ACC112 (cell line): ENCODE measurements at regions not wholly inside any gene's neighbourhood (a gene's known extent, or its start where the extent isn't known, plus 50 kb on each side); places are given as distances from the start of the nearest gene placed in this dataset.

Experiments used
- H2AFZ ChIP-seq: fragments of 200-600 bp; sonication (generic); one replicate; pipeline ENCODE4 v1.6.0; 2017; ENCODE audit warnings: antibody characterized with exemption, low read length; ENCODE audit not compliant: unreplicated experiment
- H3K27ac ChIP-seq: fragments of 200-600 bp; sonication (generic); 2 replicates; pipeline ENCODE4 v1.5.1; 2014; ENCODE audit warnings: low read depth, mild to moderate bottlenecking, antibody characterized with exemption, low read length, moderate library complexity
- H3K27me3 ChIP-seq: fragments of 200-600 bp; sonication (generic); 2 replicates; pipeline ENCODE4 v1.6.1; 2014; ENCODE audit warnings: mild to moderate bottlenecking, antibody characterized with exemption, low read length, moderate library complexity, mixed read lengths; ENCODE audit not compliant: insufficient read depth
- H3K36me3 ChIP-seq: fragments of 200-600 bp; sonication (generic); 2 replicates; pipeline ENCODE4 v1.6.1; 2016; ENCODE audit warnings: mild to moderate bottlenecking, antibody characterized with exemption, low read length, moderate library complexity, mixed read lengths; ENCODE audit not compliant: insufficient read depth
- H3K4me1 ChIP-seq: fragments of 200-600 bp; sonication (generic); one replicate; pipeline ENCODE4 v1.6.1; 2016; ENCODE audit warnings: low read length, mixed read lengths; ENCODE audit not compliant: insufficient read depth, unreplicated experiment, control insufficient read depth
- H3K4me3 ChIP-seq: fragments of 200-600 bp; sonication (generic); 2 replicates; pipeline ENCODE4 v1.5.1; 2014; ENCODE audit warnings: mild to moderate bottlenecking, low read depth, low read length
- H3K79me2 ChIP-seq: fragments of 200-600 bp; sonication (generic); one replicate; pipeline ENCODE4 v1.6.0; 2016; ENCODE audit warnings: low read length; ENCODE audit not compliant: control insufficient read depth, unreplicated experiment, insufficient read depth

DNA sequence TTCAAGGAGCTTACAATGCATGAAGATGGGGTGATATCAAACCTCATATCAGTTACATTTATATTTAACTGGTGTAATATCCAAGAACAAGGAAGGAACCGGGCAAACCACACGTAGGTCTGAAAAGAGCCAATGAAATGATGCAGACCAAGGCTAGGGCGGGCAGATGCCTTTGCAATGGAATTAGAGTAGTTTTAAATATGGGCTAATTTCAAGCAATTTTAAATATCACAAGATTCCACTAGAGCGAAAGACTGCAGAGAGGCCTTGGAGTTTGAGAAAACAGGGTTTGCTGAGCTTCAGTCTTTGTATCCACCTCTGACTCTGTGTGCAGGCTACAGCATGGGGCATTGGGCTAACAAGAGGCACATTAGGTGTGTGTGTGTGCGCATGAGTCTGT, 53.9 kb upstream of the ZNF536 start:
- Histone ChIP-seq H3K27me3 (no peaks in the 10 kb centered on the region), H3K36me3 (no peaks in the 10 kb centered on the region), H3K4me1 (no peaks in the 10 kb centered on the region), H2AFZ (no peak overlapping the region), H3K79me2 (no peaks in the 10 kb centered on the region), H3K27ac (no peak overlapping the region), H3K4me3 (no peak overlapping the region)

DNA sequence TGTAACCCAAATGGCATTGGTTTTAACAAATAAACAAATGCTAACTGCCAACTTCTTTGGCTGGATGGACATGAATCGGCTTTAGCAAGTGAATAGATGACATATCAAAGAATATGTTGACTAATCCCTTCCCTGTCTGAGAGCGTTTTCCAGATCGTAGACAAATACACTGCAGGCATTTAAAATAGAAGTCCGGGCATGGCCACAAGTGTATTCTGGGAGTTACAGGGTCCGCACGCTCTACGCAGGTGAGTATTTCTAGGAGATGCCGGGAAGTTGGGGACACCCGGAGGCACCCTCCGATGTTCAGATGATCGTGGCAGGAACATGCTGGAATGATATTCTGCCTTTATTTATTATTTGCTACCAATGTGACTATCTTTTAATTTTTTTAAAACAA, 53.2 kb upstream of the ZNF536 start:
- Histone ChIP-seq H3K27me3 (no peaks in the 10 kb centered on the region), H2AFZ (no peak overlapping the region), H3K27ac (no peak overlapping the region), H3K4me1 (no peaks in the 10 kb centered on the region), H3K4me3 (no peak overlapping the region), H3K79me2 (no peaks in the 10 kb centered on the region), H3K36me3 (no peaks in the 10 kb centered on the region)

DNA sequence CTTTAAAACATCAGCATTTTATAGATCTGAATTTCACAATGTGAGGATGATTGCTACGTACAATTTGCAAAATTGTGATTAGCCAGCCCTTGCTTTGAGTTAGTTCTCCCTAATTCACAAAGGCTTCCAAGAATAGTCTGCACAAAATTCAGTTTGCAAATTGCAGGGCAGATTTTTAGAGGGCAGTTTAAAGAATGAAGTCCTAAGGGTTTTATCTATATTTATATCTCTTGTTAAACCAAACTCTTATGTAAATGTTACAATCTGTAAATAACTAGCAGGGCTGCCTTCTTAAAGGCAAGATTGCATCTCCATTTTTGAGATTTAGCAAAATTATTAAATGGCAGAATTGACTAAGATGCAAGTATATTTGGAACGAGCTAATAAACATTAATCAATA, 52.8 kb upstream of the ZNF536 start:
- Histone ChIP-seq H3K36me3 (no peaks in the 10 kb centered on the region), H3K4me3 (no peak overlapping the region), H3K4me1 (no peaks in the 10 kb centered on the region), H2AFZ (no peak overlapping the region), H3K79me2 (no peaks in the 10 kb centered on the region), H3K27ac (no peak overlapping the region), H3K27me3 (no peaks in the 10 kb centered on the region)

DNA sequence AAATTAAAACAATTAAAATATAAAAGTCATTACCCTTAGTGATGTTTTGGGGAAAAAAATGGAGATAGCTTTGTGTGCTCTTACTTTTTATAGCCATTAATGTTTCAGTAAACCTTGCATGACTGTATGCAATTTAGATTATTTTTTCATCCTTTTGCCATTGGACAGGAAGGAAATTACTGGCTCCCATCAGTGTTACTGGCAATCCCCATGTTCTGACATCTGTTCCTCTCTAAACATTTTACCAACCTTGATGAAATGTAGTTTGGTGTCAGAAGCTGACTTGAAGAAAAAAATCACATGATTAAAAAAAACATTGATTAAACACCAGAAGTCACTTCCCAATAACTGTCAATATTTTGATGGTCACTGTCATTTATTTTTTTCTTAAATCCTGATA, 52.3 kb upstream of the ZNF536 start:
- no peaks in the 10 kb centered on the region for H3K79me2 ChIP-seq
- no peak overlapping the region for H2AFZ ChIP-seq
- H3K4me3 ChIP-seq = no peak overlapping the region
- no peaks in the 10 kb centered on the region for H3K4me1 ChIP-seq
- H3K36me3 ChIP-seq = no peaks in the 10 kb centered on the region
- H3K27me3 ChIP-seq = no peaks in the 10 kb centered on the region
- no peak overlapping the region for H3K27ac ChIP-seq

DNA sequence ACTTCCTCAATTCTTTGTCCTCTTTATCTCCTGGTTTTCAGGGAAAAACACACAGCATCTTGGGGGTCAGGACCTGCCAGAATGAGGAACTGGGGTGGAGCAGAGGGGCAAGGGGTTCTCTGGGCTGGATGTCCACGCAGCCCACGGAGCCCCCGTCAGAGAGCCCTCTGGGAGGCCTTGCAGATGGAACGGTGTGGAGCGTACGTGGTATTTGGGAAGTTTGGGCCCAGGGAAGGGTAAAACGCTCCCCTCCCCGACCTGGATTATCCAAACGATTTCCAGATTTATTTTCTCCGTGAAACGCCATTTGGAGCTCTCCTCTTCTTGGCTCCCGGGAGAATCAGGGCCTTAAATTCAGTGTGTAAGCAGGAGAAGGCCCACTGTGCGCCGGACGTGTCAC, 51.7 kb upstream of the ZNF536 start:
- H3K27me3 ChIP-seq = no peaks in the 10 kb centered on the region
- no peaks in the 10 kb centered on the region for H3K4me1 ChIP-seq
- no peak overlapping the region for H3K4me3 ChIP-seq
- no peaks in the 10 kb centered on the region for H3K79me2 ChIP-seq
- H2AFZ ChIP-seq = no peak overlapping the region
- H3K36me3 ChIP-seq = no peaks in the 10 kb centered on the region
- no peak overlapping the region for H3K27ac ChIP-seq

DNA sequence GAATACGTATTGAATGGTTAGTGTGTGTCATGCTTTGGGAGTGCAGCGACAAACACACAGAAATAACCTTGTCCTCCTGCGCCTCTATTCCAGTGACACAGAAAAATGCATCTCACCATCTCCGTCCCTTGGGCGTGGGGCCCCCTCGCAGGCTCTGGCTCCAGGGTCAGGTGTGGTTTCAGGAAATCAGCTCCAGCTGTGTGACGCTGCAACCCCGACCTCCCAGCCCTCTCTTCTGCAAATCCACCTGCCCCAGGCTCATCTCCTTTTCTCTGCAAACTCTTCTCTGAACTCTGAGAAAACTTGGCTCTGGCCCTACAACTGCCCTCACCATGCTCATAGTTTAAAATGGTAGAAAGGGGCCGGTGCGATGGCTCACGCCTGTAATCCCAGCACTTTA, 51.3 kb upstream of the ZNF536 start:
- H3K4me1 ChIP-seq = no peaks in the 10 kb centered on the region
- no peaks in the 10 kb centered on the region for H3K79me2 ChIP-seq
- H3K36me3 ChIP-seq = no peaks in the 10 kb centered on the region
- no peak overlapping the region for H3K27ac ChIP-seq
- no peak overlapping the region for H3K4me3 ChIP-seq
- H3K27me3 ChIP-seq = no peaks in the 10 kb centered on the region
- no peak overlapping the region for H2AFZ ChIP-seq
